CD4-positive, alpha-beta T cell treated with Interleukin-15 for 1 hour (primary cell): ENCODE measurements at regions not wholly inside any gene's neighbourhood (a gene's known extent, or its start where the extent isn't known, plus 50 kb on each side); places are given as distances from the start of the nearest gene placed in this dataset.

Experiments used
- DNase-seq: peaks from one replicate; pipeline ENCODE4 v3.0.0-alpha.2; 2020

DNA sequence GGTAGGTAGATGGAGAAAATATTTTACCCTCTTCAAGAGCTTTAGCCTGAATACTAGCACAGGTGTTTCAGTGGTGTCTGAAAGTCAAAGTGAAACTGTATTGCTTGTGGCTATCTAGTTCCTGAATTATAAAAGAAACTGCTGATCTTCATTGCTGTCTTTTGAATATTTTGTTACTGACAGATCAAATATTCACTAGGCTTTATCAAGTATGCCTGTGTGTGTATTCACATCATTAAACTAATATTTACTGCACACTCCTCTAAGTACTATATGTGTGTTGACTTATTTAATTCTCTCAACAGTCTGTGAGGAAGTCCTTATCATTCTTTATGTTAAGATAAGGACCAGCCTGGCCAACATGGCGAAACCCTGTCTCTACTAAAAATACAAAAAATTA is 139.6 kb downstream of the SOCS6 start:
- no peak for DNase-seq

DNA sequence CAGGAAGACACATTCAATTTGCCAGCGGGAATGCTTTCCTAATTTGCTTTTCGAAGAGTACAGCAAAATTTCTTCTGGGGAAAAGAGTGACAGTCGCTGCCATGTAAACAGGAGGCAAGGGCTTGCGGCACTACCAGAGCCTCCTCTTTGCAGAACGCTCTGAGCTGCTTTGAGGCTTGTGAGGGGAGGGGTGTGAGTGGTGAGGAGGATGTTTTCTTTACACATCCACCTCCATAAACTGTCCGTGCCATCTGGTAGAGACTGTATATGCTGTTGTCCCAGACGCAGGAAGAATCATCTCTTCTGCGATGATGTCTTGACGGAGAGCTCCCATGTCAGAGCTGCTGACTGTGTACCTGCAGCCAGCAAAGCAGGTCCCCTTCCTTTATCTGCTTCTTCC is 138.0 kb downstream of the SOCS6 start:
- DNase-seq = no peak

DNA sequence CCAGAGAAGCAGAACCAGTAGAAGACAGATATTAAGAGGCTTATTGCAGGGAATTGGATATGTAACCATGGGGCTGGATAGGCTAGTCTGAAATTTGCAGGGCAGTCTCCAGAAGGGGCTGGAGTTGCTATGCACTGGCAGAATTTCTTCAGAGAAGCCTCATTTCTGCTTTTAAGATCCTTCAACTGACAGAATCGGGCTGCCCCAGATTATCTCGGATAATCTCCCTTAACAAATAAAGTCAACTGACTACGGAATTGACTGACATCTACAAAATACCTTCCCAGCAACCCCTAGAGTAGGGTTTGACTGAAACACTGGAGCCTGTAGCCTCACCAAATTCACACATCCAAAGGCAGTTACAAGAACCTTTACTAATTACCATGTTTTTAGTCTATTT is 136.4 kb downstream of the SOCS6 start:
- no peak for DNase-seq

DNA sequence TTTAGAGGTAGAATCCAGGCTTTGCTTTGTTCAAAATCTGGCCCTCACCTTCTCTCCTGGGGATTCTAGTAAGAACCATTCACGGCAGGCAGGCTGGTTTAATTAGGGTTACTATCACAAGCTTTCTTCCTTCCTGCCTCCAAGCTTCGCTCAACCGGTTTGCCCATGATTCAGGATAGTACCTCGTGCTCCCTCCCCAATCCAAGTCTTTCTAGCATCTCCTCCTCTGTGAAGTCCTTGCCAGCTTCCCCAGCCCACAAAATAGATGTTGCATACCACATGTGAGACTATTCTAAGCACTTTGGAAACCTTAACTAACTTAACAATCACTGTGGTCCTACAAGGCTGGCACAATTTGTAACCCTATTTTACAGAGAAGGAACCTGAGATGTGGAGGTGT is 135.1 kb downstream of the SOCS6 start:
- DNase-seq = no peak

DNA sequence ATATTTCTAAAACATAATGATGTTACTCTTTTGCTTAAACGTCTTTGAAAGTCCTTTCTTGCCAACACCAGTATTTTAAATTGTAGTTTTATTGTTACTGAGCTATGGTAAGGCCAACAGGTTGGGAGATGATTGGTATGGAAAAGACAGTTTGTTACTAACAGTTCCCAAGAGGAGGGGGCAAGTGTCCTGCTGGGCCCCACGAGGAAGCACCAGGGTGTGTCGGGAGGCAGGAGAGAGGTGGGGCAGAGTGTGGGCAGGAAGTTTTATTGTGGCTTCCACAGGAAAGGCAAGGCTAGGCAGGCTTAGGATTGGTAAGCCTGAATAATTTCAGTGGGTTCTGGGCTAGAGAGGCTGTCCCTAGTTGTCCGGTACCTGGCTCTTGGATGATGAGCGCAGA is 134.3 kb downstream of the SOCS6 start:
- DNase-seq = no peak

DNA sequence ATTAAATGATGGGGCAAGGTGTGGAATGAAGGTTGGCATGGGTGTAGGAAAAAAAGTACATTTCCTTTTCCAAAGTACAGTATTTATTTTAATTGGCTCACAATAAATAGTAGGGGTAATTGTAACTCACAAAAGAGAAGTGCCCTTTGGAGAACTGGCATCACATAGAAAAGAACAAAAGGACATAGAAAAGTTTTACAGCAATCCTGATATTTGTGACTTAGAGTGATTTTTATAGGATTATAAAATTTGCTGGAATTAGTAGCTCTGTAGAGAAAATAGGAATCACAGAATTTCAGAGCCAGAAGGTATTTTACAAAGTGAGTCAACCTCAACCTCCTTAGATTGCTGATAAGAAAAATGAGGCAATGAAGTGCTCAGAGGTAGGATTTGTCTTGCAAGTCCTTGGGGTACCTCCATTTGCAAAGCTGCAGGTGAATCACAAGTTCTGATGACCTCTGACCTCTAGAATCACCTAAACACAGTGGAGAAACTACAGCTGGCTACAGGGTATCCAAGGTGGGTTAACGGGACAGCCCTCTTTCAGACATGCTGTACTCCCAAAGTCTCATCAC is 133.6 kb downstream of the SOCS6 start:
- DNase-seq = no peak

DNA sequence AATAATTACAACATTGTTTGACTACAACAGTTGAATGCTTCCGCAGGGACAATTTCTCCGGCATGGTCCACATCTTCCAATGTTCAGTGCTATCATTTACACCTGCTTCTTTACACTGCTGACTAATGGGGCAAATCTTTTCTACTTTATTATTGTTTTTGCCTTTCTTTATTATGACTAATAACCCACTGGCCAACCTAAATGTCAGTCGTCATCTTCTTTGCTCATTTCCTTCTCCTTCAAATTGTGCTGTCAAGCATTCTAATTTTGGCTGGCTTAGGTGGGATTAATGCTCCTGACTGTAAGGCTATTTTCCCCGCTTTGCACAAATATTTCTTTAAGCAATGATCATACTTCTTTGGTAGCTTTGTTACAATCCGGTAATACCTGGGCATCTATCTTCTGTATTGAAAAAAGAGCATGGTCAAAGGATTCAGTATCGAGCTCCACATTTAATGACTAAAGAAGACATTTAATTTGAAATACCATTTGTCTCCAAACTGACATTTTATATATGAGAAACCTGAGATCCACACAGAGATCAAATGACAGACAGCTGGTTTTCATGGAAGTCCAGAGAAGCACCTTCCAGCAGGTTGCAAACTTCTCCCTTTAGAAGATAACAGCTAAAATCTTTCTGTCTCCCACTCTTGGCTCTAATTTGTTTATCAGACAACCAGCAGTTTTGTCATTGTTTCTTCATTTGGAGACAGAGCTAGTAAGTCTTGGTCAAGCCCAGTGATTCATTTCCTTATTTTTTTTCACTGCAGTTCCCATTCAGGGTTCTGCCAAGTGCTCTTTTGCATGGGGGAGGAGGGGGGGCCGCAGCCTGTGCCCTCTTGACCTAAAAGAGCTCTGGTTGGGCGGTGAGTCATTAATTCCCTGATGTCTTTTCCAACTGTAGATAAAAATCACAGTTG is 132.9 kb downstream of the SOCS6 start:
- DNase-seq = peak; percentile 70

DNA sequence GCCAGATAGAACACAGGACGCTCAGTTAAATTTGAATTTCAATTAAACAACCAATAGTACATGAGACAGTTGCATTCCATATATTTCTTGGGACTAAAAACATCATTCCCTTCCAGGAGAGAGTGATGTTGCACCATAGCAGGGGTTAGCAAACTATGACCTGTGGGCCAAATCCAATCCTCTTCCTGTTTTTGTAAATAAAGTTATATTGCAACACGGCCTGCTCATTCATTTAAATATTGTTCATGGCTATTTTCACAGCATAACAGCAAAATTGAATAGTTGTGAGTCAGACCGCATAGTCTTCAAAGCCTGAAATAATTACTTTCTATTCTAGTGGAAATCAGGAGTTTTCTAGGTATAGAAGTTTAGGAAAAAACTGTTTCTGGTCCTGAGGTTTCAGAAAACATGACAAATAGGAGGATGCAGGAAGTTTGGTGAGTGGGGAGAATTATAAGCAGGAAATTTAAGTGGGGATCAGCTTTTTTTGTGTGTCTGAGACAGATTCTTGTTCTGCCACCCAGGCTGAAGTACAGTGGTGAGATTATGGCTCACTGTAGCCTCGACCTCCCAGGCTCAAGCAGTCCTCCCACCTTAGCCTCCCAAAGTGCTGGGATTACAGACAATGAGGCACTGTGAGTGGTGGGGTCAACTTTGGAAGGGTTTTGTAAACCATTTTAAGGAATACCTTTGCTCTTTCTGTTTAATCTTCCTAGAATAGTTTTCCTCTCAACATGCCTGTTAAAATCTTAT is 131.5 kb downstream of the SOCS6 start:
- no peak for DNase-seq

DNA sequence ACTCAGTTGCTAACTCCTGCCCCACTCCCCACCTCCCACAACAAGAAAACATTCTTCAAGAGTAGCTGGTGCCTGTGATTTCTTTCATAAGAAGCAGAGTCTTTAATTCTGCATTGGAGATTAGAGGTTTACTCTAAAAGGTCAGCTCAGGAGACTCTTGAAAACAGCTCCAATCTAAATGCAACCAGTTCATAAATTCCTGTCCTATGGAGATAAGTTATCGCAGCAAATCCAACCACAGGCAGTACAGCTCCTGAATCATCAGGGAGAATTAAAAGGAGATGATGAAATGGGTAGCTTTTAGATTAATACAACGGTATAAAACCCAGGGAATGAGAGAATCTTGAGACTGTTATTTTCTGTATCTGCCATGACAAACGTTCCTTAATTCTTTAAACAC is 130.7 kb downstream of the SOCS6 start:
- no peak for DNase-seq

DNA sequence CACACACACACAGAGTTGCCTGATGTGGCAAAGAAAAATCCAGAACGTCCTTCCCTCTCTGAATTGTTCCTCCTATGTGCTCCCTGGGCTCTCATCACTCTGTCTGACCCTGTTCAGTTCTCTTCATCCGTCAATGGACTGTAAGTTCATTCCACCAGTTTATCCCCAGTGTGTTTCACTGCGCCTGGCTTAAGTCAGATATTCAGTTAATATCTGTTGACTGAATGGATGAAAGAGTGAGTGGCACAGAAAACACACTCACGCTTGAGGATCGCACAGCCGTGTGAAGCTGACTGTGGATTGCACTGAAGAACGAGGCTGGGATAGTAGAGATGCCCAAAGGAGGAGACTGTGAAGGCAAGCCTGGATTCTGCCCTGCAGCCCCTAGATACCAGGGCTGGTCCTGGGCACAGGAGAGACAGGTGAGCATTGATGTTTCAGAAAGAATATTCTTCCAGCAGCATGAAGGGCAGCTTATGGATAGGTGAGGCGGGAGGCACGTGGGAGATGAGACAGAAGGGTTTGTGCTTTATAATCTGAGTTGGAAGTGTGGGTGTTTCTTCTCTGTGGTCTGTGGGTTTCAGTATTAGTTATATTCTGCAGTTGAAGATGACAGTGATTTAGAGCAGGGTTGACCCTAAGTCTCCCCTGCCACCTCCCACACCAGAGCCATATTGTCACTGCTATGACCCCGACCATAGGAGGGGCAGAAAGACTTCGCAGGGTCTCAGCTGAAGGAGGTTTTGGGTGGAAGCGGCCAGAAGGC is 129.9 kb downstream of the SOCS6 start:
- no peak for DNase-seq

DNA sequence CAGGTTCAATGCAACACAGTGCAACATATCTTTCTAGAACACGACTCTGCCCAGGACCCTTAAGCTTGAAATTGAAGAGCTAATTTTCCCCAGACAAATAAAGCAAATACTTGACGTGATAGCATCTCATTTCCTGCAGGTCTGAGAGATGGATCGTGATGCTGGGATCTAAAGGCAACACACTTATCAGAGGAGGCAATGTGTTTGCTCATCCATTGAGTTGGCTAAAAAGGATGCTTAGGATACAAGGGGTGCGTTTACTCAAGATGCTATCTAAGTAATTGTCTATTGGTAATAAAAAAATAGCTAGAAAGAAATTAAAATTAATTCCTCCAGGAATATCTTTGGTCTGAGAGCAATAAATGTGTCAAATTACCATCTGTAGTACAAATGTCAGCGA is 129.0 kb downstream of the SOCS6 start:
- DNase-seq = no peak

DNA sequence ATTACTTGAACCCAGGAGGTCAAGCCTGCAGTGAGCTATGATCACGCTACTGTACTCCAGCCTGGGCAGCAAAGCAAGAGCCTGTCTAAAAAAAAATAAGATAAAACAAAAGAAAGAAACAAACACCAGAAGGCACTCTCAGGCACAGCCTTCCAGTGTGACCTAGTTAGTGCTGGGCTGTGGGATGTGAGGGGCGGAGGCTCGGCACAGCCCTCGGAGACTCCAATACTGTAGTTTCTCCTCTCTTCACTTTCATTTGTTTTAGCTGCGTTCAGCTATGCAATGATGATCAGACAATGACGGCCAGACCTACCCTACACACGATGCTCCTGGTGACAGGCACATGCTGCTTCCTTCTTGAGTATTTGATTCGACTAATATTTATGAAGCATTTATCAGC is 127.7 kb downstream of the SOCS6 start:
- no peak for DNase-seq

DNA sequence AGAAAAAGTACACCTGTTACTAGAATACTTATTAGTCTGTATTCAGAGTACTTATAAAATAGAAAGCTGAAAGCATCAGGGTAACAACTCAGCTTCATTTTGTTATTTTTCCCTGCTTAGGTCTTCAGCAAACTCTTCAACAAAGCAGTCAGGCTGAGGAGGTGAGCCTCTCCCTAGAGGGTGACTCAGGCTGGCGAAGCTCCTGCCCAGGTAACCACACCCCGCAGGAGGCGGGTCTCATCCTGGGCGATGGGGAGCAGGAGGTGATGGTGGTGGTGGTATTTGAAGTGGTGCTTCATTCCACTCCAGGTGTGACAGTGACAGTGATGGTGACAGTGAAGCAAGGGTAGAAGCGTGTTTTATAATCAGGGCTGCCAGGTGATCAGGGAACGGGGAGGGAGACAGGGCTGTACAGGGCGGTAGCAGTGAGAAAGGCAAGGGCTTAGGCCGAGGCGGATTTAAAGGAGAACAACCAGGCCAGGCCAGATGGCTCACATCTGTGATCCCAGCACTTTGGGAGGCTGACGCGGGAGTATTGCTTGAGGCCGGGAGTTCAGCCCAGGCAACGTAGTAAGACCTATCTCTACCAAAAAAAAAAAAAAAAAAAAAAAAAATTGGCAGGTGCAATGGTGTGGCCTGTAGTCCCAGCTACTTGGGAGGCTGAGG is 127.1 kb downstream of the SOCS6 start:
- no peak for DNase-seq

DNA sequence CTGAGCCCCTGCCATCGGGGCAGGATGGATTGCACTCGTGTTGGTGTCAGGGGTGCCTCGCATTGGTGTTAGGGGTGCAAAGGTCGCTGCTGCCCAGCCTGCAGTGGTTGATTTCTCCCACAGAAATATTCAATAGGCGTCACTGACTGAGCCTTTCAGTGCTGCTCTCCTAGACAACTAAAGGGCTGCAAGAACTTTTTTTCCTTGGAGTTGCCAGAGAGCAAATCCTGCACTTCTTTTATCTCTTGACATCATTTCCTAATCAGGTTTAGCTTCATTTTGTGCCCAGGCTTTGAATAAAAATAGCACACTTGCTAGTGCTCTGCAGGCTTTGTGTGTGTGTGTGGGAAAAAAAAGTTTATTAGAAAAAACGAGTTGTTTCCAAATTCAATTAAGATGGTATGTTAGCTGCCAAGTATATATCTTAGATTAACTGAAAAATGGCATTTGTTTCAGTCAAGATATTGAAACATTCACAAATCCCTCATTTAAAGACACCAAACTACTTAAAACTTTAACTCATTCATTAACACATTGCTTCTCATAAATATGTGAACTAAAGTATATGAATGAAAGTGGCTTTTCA is 125.6 kb downstream of the SOCS6 start:
- DNase-seq = no peak

DNA sequence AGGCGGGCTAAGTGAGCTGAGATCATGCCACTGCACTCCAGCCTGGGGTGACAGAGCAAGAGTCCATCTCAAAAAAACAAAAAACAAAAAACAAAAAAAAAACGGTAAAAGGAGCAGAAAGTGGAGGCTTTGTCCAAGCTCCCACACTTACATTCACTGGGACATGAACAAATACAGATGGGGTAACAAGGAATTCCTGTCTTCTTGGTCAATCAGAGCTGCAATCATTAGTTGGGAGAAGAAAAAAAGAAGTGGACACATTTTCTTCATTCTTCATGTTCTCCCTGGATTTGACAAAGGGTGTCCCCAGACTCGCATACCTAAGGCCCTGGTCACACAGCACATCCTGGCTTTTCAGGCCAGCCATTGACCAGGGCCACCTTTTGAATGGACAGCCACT is 124.6 kb downstream of the SOCS6 start:
- DNase-seq = no peak

DNA sequence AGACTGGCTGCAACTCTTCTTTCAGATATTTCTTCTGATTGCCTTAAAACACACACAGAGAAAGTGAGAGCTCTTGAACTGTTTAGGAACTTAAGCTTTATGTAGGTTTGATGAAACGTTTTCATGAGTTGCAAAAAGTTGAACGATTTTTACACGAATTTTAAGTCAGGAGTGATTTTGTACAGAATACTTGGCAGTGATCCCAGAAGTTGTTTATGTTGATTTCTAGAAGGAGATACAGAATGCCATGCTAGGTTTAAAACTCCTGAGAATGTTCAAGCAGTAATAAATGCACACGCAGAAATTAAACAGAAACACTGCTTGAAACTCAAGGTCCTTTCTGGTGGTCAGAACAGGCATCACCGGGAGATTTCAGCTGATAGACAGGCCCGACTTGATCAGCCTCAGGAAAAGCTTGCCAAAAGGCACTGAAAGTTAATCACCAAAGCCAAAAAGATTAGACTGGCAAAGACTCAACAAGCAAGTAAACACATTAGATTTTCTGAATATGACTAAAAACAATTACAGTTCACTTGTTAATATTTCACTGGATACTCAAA is 123.1 kb downstream of the SOCS6 start:
- no peak for DNase-seq

DNA sequence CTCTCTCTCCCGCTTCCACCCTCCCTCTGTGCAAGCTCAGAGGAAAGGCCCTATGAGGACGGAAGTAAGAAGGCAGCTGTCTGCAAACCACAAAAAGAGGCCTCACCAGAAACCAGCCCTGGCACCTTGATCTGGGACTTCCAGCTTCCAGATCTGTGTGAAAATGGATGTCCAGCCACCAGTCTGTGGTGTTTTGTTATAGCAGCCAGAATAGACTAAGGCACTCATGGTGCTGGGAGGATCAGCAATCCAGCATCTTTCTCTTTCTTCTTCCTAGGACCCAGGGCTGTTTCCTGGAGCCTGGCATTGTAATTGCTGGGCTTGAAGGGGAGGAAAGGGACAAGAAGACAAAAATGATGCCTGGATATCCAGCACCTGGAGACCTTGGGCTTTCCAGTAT is 122.5 kb downstream of the SOCS6 start:
- no peak for DNase-seq

DNA sequence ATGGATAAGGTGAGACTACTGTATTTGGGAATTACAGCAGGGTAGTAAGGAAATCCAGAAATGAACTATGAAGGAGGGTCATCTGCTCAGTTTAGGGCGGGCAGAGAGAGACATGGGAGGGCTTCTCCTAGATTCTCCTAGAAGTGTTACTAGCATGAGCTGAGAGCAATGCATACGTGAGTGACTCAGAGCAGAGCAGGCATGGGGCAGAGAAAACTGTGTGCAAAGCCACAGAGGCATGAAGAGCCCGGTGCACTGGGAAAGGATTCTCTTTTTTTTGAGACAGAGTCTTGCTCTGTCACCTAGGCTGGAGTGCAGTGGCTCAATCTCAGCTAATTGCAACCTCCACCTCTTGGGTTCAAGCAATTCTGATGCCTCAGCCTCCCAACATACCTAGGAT is 116.2 kb downstream of the SOCS6 start:
- DNase-seq = no peak

DNA sequence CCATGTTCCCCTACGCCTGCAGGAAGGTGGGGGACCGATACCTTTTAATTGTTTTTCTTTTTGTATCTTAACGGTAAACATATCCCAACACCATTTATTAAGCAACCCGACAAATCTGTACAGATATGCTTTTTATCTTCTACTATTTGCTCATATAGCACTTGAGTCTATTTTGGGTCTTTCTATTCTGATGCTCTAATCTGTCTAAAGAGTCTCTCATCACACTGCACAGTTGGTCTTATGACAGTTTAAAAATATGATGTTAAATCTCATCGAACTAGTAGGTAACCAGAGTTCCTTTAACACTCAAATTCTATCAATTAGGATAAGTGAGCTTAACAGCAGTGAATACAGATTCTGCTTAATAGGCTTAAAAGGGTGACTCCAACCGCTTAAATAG is 111.6 kb downstream of the SOCS6 start:
- no peak for DNase-seq

DNA sequence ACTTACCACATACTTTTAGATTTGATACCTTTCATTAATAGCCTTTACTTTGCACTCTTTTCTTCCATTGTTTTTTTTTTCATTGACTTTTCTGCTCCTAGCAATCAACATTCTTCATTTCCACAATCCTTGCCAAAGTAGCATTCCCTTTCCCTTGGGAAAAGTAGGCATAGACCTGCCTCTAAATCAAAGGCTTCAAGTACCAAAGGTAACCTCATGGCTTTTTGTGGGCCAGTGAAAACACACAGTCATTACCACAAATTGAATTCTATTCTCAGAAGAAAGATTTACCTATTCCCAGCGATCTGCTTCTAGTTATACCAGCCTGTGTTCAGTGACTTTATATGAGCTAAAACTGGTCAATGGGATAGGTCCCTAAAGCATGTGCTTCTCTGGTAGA is 109.2 kb downstream of the SOCS6 start:
- no peak for DNase-seq

DNA sequence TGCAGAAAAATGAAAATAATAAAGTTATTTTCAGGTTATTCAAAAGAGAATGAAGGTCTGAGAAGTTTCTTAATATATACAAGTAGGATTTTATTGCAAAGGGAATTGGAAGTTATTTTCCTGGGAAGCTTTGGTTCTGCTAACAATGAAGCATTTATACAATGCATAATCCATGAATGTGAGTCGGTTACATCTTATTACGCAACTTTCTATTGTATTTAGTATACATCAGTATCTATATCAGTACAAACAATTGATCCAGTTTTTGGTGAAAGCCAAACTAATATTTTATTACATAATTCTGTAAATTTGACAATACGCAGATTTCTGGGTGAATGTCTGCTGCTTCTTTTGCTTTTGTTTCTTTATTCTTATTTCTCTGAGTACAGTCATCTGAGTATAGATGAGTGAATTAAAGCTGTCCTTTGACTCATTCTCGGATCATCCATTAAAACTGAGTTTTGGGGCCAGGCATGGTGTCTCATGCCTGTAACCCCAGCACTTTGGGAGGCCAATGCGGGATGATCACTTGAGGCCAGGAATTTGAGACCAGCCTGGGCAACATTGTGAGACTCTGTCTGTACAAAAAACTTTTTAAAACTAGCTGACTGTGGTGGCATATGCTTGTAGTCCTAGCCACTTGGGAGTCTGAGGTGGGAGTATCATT is 108.5 kb downstream of the SOCS6 start:
- no peak for DNase-seq
